Loucy (cell line): ENCODE measurements at regions not wholly inside any gene's neighbourhood (a gene's known extent, or its start where the extent isn't known, plus 50 kb on each side); places are given as distances from the start of the nearest gene placed in this dataset.

Experiments
- EZH2phosphoT487 ChIP-seq: fragments of 200-600 bp; IDR thresholded peaks from 2 replicates; pipeline ENCODE4 v1.6.1; 2018; ENCODE audit warnings: antibody characterized with exemption, mild to moderate bottlenecking, moderate library complexity, borderline replicate concordance
- TF ChIP-seq, protein P1 (sequence below): fragments of 200-600 bp; sonication (generic); conservative IDR thresholded peaks from 2 replicates; pipeline ENCODE4 v1.5.1; 2014; ENCODE audit warnings: mild to moderate bottlenecking, antibody characterized with exemption, low read length

- TF ChIP-seq, protein P1, sequence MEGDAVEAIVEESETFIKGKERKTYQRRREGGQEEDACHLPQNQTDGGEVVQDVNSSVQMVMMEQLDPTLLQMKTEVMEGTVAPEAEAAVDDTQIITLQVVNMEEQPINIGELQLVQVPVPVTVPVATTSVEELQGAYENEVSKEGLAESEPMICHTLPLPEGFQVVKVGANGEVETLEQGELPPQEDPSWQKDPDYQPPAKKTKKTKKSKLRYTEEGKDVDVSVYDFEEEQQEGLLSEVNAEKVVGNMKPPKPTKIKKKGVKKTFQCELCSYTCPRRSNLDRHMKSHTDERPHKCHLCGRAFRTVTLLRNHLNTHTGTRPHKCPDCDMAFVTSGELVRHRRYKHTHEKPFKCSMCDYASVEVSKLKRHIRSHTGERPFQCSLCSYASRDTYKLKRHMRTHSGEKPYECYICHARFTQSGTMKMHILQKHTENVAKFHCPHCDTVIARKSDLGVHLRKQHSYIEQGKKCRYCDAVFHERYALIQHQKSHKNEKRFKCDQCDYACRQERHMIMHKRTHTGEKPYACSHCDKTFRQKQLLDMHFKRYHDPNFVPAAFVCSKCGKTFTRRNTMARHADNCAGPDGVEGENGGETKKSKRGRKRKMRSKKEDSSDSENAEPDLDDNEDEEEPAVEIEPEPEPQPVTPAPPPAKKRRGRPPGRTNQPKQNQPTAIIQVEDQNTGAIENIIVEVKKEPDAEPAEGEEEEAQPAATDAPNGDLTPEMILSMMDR: no peak
- TF ChIP-seq EZH2phosphoT487: no peak
Measured at GRCh38 chr14:100432652-100433427, 109.7 kb downstream of the SLC25A47 start.
